CD14-positive monocyte (primary cell): ENCODE measurements at regions not wholly inside any gene's neighbourhood (a gene's known extent, or its start where the extent isn't known, plus 50 kb on each side); places are given as distances from the start of the nearest gene placed in this dataset.

ENCODE experiments used
- DNase-seq, 3 donors: peaks; one replicate each; pipeline ENCODE4 v3.0.0-alpha.2; 2011 to 2022
- H2AFZ ChIP-seq: 2 replicates; pipeline ENCODE4 v1.6.0; 2012; ENCODE audit warnings: mild to moderate bottlenecking, low read depth, low read length, inconsistent platforms; ENCODE audit not compliant: insufficient read depth, poor library complexity, severe bottlenecking
- H3K27ac ChIP-seq, 2 donors: 1 replicate in 1 of 2; 2 replicates in 1 of 2; pipeline ENCODE4 v1.5.1; 2012 to 2013; ENCODE audit warnings: low read length in 2 of 2, control low read depth in 1 of 2, inconsistent platforms in 1 of 2, low read depth in 1 of 2, mild to moderate bottlenecking in 1 of 2
- H3K27me3 ChIP-seq, 2 donors: one replicate each; pipeline versions ENCODE4 v1.6.0 to v1.6.1; 2011 to 2013; ENCODE audit warnings: low read length in 2 of 2; ENCODE audit not compliant: control insufficient read depth in 2 of 2, insufficient read depth in 2 of 2
- H3K36me3 ChIP-seq, 2 donors: replicated peaks in 1 of 2; 1 replicate in 1 of 2; 2 replicates in 1 of 2; pipeline versions ENCODE4 v1.5.1 to v1.6.1; 2012 to 2013; ENCODE audit warnings: low read length in 2 of 2, control low read depth in 1 of 2, inconsistent platforms in 1 of 2, mild to moderate bottlenecking in 1 of 2; ENCODE audit not compliant: insufficient read depth in 2 of 2, control insufficient read depth in 1 of 2
- H3K4me1 ChIP-seq, 2 donors: 1 replicate in 1 of 2; 2 replicates in 1 of 2; pipeline versions ENCODE4 v1.5.1 to v1.6.1; 2012 to 2013; ENCODE audit warnings: low read length in 2 of 2, control low read depth in 1 of 2, inconsistent platforms in 1 of 2, mild to moderate bottlenecking in 1 of 2, moderate library complexity in 1 of 2; ENCODE audit not compliant: insufficient read depth in 2 of 2, control insufficient read depth in 1 of 2
- H3K4me2 ChIP-seq: replicated peaks from 2 replicates; pipeline ENCODE3; 2012; ENCODE audit warnings: low read length, moderate library complexity, mild to moderate bottlenecking; ENCODE audit not compliant: poor library complexity, severe bottlenecking; ENCODE audit errors: extremely low read depth
- H3K4me3 ChIP-seq, 3 experiments: fragments of 200-600 bp in 1 of 3; sonication (generic) in 1 of 3; replicated peaks in 1 of 3; 1 replicate in 2 of 3; 2 replicates in 1 of 3; pipeline ENCODE4 v1.5.1; 2011 to 2013; ENCODE audit warnings: low read length in 3 of 3, mild to moderate bottlenecking in 3 of 3, control low read depth in 2 of 3, low read depth in 2 of 3, inconsistent platforms in 1 of 3, moderate library complexity in 1 of 3
- H3K79me2 ChIP-seq: 2 replicates; pipeline ENCODE4 v1.6.0; 2012; ENCODE audit warnings: mild to moderate bottlenecking, control low read depth, inconsistent platforms, low read length, moderate library complexity; ENCODE audit not compliant: insufficient read depth
- H3K9ac ChIP-seq: 2 replicates; pipeline ENCODE4 v1.6.0; 2017; ENCODE audit warnings: low read length, mild to moderate bottlenecking; ENCODE audit not compliant: insufficient read depth, poor library complexity, severe bottlenecking
- H3K9me3 ChIP-seq, 2 donors: replicated peaks in 1 of 2; 1 replicate in 1 of 2; 2 replicates in 1 of 2; pipeline versions ENCODE4 v1.5.1 to v1.6.1; 2012 to 2013; ENCODE audit warnings: low read length in 2 of 2, control low read depth in 1 of 2; ENCODE audit not compliant: control insufficient read depth in 1 of 2, insufficient read depth in 1 of 2
- H4K20me1 ChIP-seq: 2 replicates; pipeline ENCODE4 v1.6.0; 2012; ENCODE audit warnings: mild to moderate bottlenecking, low read length, control low read depth, moderate library complexity; ENCODE audit not compliant: insufficient read depth
- H3K27ac Mint-ChIP-seq, 7 donors: one replicate each; pipeline ENCODE4 v1.8.0; 2020; ENCODE audit warnings: mild to moderate bottlenecking in 7 of 7, mixed read lengths in 7 of 7, moderate library complexity in 6 of 7, inconsistent platforms in 2 of 7
- H3K27me3 Mint-ChIP-seq, 3 donors: one replicate each; pipeline ENCODE4 v1.8.0; 2021 to 2022; ENCODE audit warnings: low read depth in 3 of 3, mild to moderate bottlenecking in 3 of 3, mixed read lengths in 3 of 3, moderate library complexity in 3 of 3, inconsistent platforms in 1 of 3
- H3K36me3 Mint-ChIP-seq, 2 donors: one replicate each; pipeline ENCODE4 v1.8.0; 2020; ENCODE audit warnings: mixed read lengths in 2 of 2, inconsistent platforms in 1 of 2, mild to moderate bottlenecking in 1 of 2
- H3K4me1 Mint-ChIP-seq: one replicate; pipeline ENCODE4 v1.8.0; 2020; ENCODE audit warnings: mild to moderate bottlenecking, mixed read lengths
- H3K4me3 Mint-ChIP-seq, 2 donors: one replicate each; pipeline ENCODE4 v1.8.0; 2020; ENCODE audit warnings: mild to moderate bottlenecking in 2 of 2, mixed read lengths in 2 of 2, moderate library complexity in 1 of 2
- H3K9me3 Mint-ChIP-seq, 7 donors: one replicate each; pipeline ENCODE4 v1.8.0; 2020 to 2022; ENCODE audit warnings: mixed read lengths in 7 of 7, mild to moderate bottlenecking in 6 of 7, moderate library complexity in 6 of 7, inconsistent platforms in 2 of 7
- CTCF ChIP-seq: fragments of 200-600 bp; IDR thresholded peaks from one replicate; pipeline ENCODE4 v1.8.0; 2022; ENCODE audit warnings: antibody characterized with exemption, mild to moderate bottlenecking
- WGBS: methylation state at CpG from one replicate; pipeline ENCODE4 v1.1.5; 2013; ENCODE audit warnings: missing lambda C conversion rate; ENCODE audit not compliant: insufficient coverage; 5-methylcytosine and 5-hydroxymethylcytosine counted together
- intact Hi-C, 2 donors: fragments of 100-400 bp; cut with micrococcal nuclease; formaldehyde crosslinking; loops; one replicate each; pipeline versions ENCODE4 v1.15.0 to v1.15.1; 2023

GRCh38 chr13:62123409-62123808, 707.8 kb upstream of the PCDH20 start:
- Mint-ChIP-seq H3K9me3 (peaks cover 0 to 1% (median 0%) of the 10 kb centered on the region in 7 donors), H3K27ac (no peak overlapping the region), H3K4me3 (no peak overlapping the region), H3K4me1 (no peaks in the 10 kb centered on the region), H3K27me3 (no peaks in the 10 kb centered on the region), H3K36me3 (no peaks in the 10 kb centered on the region)
- H3K4me1 ChIP-seq, result no peaks in the 10 kb centered on the region
- H3K4me2 ChIP-seq, result no peak overlapping the region
- no peak overlapping the region for H3K9ac ChIP-seq
- intact Hi-C loops, result no loop called here
- no peak overlapping the region for H2AFZ ChIP-seq
- H3K4me3 ChIP-seq, result no peak overlapping the region
- no peaks in the 10 kb centered on the region for H3K9me3 ChIP-seq
- no peak overlapping the region for H3K27ac ChIP-seq
- TF ChIP-seq CTCF, result no peak
- no peaks in the 10 kb centered on the region for H3K36me3 ChIP-seq
- WGBS, result no CpG with 5 or more reads among the region's 2 CpGs
- DNase-seq, result no peak
- H3K27me3 ChIP-seq, result no peaks in the 10 kb centered on the region
- no peaks in the 10 kb centered on the region for H4K20me1 ChIP-seq
- H3K79me2 ChIP-seq, result no peaks in the 10 kb centered on the region

GRCh38 chr13:62122434-62122833, 706.8 kb upstream of the PCDH20 start:
- WGBS, result no CpG with 5 or more reads among the region's 2 CpGs
- Histone ChIP-seq H3K9ac (no peak overlapping the region), H3K9me3 (no peaks in the 10 kb centered on the region), H3K27me3 (no peaks in the 10 kb centered on the region), H3K4me1 (no peaks in the 10 kb centered on the region), H3K4me2 (no peak overlapping the region), H2AFZ (no peak overlapping the region), H3K79me2 (no peaks in the 10 kb centered on the region), H3K36me3 (no peaks in the 10 kb centered on the region), H4K20me1 (no peaks in the 10 kb centered on the region), H3K27ac (no peak overlapping the region), H3K4me3 (no peak overlapping the region)
- Mint-ChIP-seq H3K4me1 (no peaks in the 10 kb centered on the region), H3K36me3 (no peaks in the 10 kb centered on the region), H3K9me3 (peaks cover 0 to 1% (median 0%) of the 10 kb centered on the region in 7 donors), H3K27me3 (no peaks in the 10 kb centered on the region), H3K4me3 (no peak overlapping the region), H3K27ac (no peak overlapping the region)
- no peak for TF ChIP-seq CTCF
- DNase-seq, result no peak
- intact Hi-C loops, result no loop called here
